ENCODE measurements at regions not wholly inside any gene's neighbourhood (a gene's known extent, or its start where the extent isn't known, plus 50 kb on each side); places are given as distances from the start of the nearest gene placed in this dataset.

DNA sequence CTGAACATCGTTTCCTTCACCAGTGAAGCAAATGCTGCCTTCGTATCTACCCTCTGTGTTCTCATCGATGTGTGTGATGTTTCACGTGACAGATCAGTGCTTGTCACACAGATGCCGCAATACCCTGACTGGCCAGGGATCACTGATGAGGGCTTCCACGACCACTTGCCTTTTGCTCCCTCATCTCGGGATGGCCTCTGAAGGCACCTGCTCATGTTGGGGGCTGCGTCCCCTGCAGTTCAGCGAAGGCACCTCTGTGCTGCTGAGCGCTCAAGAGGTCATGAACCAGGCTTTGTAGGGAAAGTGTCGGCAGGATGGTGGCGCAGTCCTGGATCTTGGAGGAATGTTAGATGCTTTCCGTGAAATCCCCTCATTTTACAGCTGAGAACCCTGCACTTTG, 79.2 kb upstream of the KLF13 start:
- H3K27ac ChIP-seq (ENCODE audit: low read depth, low read length), result no peak overlapping the region
- H3K4me1 ChIP-seq (replicated peaks in 1 of 4; ENCODE audit: control insufficient read depth in 3 of 4, insufficient read depth in 4 of 4, low read length in 3 of 4), result no peaks in the 10 kb centered on the region
- H2BK15ac ChIP-seq (ENCODE audit: low read length), result no peak overlapping the region
- H3K9ac ChIP-seq (replicated peaks in 1 of 4; ENCODE audit: extremely low read depth in 1 of 4, low read depth in 3 of 4, low read length in 3 of 4), result no peak overlapping the region
- no peak overlapping the region for H2AFZ ChIP-seq (ENCODE audit: low read length)
- H3K9me3 ChIP-seq (ENCODE audit: insufficient read depth in 2 of 2, low read depth in 1 of 2, low read length in 1 of 2), result no peaks in the 10 kb centered on the region
- no peak overlapping the region for H2AK5ac ChIP-seq (ENCODE audit: low read depth, low read length)
- no peak overlapping the region for H4K91ac ChIP-seq (replicated peaks; ENCODE audit: insufficient read length, low read length)
- no peaks in the 10 kb centered on the region for H4K20me1 ChIP-seq (replicated peaks in 1 of 2; ENCODE audit: control insufficient read depth in 1 of 2, insufficient read depth in 2 of 2, low read length in 2 of 2)
- no peaks in the 10 kb centered on the region; the same call in 1 of the 2 replicates for H3K79me1 ChIP-seq (ENCODE audit: low read depth, low read length)
- no peak for DNase-seq (ENCODE audit: low read depth in 1 of 2, low spot score in 2 of 2)
- no peak overlapping the region for H2BK120ac ChIP-seq (replicated peaks; ENCODE audit: low read depth, low read length)
- TF ChIP-seq, protein P1, sequence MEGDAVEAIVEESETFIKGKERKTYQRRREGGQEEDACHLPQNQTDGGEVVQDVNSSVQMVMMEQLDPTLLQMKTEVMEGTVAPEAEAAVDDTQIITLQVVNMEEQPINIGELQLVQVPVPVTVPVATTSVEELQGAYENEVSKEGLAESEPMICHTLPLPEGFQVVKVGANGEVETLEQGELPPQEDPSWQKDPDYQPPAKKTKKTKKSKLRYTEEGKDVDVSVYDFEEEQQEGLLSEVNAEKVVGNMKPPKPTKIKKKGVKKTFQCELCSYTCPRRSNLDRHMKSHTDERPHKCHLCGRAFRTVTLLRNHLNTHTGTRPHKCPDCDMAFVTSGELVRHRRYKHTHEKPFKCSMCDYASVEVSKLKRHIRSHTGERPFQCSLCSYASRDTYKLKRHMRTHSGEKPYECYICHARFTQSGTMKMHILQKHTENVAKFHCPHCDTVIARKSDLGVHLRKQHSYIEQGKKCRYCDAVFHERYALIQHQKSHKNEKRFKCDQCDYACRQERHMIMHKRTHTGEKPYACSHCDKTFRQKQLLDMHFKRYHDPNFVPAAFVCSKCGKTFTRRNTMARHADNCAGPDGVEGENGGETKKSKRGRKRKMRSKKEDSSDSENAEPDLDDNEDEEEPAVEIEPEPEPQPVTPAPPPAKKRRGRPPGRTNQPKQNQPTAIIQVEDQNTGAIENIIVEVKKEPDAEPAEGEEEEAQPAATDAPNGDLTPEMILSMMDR (IDR thresholded peaks at IDR 0.05; ENCODE audit: control extremely low read depth in 1 of 3, insufficient read depth in 1 of 3, low read depth in 1 of 3, low read length in 3 of 3), result peak in 2 of 3 experiments; percentile 3 to 30; a peak in 2 of 4 replicates
- TF ChIP-seq NRF1 (IDR thresholded peaks at IDR 0.05; ENCODE audit: low read depth, low read length), result no peak
- no peak overlapping the region for H3K23ac ChIP-seq (ENCODE audit: insufficient read length)
- no peaks in the 10 kb centered on the region for H3K36me3 ChIP-seq (ENCODE audit: control insufficient read depth in 2 of 4, insufficient read depth in 4 of 4, low read length in 3 of 4)
- H3K14ac ChIP-seq (ENCODE audit: insufficient read length), result no peak overlapping the region
- H2BK20ac ChIP-seq (ENCODE audit: low read length), result no peak overlapping the region
- no peak for FAIRE-seq
- no peak overlapping the region for H3K56ac ChIP-seq (replicated peaks; ENCODE audit: insufficient read length, low read depth, low read length)
- no peak overlapping the region for H2BK5ac ChIP-seq (ENCODE audit: low read depth, low read length)
- H3K4me3 ChIP-seq (ENCODE audit: extremely low read depth in 1 of 4, insufficient read depth in 2 of 4, low read depth in 3 of 4, low read length in 4 of 4), result no peak overlapping the region
- POLR2A ChIA-PET (ENCODE audit: partially characterized antibody), result no interaction called here
- no peaks in the 10 kb centered on the region; a peak in 1 of 7 replicates for H3K27me3 ChIP-seq (replicated peaks in 1 of 4; ENCODE audit: control insufficient read depth in 3 of 4, extremely low read depth in 1 of 4, insufficient read depth in 3 of 4, low read length in 3 of 4)
- no peaks in the 10 kb centered on the region for H3K23me2 ChIP-seq (ENCODE audit: low read depth, low read length)
- 84% methylated on average over 13 of the region's 13 CpGs; no CpG with 5 or more reads in 1 of the 2 experiments for WGBS, 2 experiments (ENCODE audit: extremely low coverage in 1 of 2, insufficient coverage in 1 of 2, insufficient read length in 1 of 2, insufficient replicate concordance in 2 of 2, low coverage in 1 of 2, low lambda C conversion rate in 2 of 2, missing lambda C conversion rate in 1 of 2)
- no peak overlapping the region for H4K5ac ChIP-seq (ENCODE audit: insufficient read length, low read depth, low read length)
- H3K79me2 ChIP-seq (ENCODE audit: control insufficient read depth in 1 of 2, insufficient read depth in 2 of 2, low read length in 2 of 2), result no peaks in the 10 kb centered on the region
- H3K18ac ChIP-seq (ENCODE audit: extremely low read depth, low read length), result no peak overlapping the region
- CTCF ChIA-PET (ENCODE audit: partially characterized antibody), result no interaction called here
- no peak overlapping the region for H4K8ac ChIP-seq (ENCODE audit: extremely low read depth, insufficient read depth, low read length)
- H3K4me2 ChIP-seq (ENCODE audit: insufficient read depth in 1 of 2, low read depth in 2 of 2, low read length in 2 of 2), result no peak overlapping the region
- H2BK12ac ChIP-seq (ENCODE audit: low read depth, low read length), result no peak overlapping the region
- H3K4ac ChIP-seq (replicated peaks; ENCODE audit: insufficient read length, low read depth, low read length), result no peak overlapping the region
